Esophagus muscularis mucosa (tissue), 4 donors: ENCODE measurements at regions not wholly inside any gene's neighbourhood (a gene's known extent, or its start where the extent isn't known, plus 50 kb on each side); places are given as distances from the start of the nearest gene placed in this dataset.

Experiments
- DNase-seq: peaks from one replicate; pipeline ENCODE4 v3.0.0-alpha.2; 2017; ENCODE audit errors: extremely low spot score
- H3K27ac ChIP-seq, 4 donors: fragments of 200-600 bp; sonication (generic); replicated peaks in 1 of 4; 1 replicate in 3 of 4; 2 replicates in 1 of 4; pipeline ENCODE4 v1.5.1; 2016 to 2019; ENCODE audit warnings: mild to moderate bottlenecking in 1 of 4
- H3K27me3 ChIP-seq, 4 donors: fragments of 200-600 bp; sonication (generic); one replicate each; pipeline versions ENCODE4 v1.5.1 to v1.6.0; 2016 to 2019
- H3K36me3 ChIP-seq, 4 donors: fragments of 200-600 bp; sonication (generic); one replicate each; pipeline ENCODE4 v1.5.1; 2016 to 2019
- H3K4me1 ChIP-seq, 4 donors: fragments of 200-600 bp; sonication (generic); one replicate each; pipeline ENCODE4 v1.5.1; 2016 to 2019
- H3K4me3 ChIP-seq, 4 donors: fragments of 200-600 bp; sonication (generic); 1 replicate in 2 of 4; 2 replicates in 2 of 4; pipeline ENCODE4 v1.5.1; 2016 to 2019; ENCODE audit warnings: mild to moderate bottlenecking in 4 of 4, moderate library complexity in 1 of 4
- H3K9me3 ChIP-seq, 4 donors: fragments of 200-600 bp; sonication (generic); 1 replicate in 3 of 4; 2 replicates in 1 of 4; pipeline ENCODE4 v1.5.1; 2016 to 2019
- EP300 ChIP-seq: sonication (generic); formaldehyde crosslinking; IDR thresholded peaks from one replicate; pipeline ENCODE4 v1.6.1; 2017; ENCODE audit warnings: antibody characterized with exemption
- POLR2A ChIP-seq: fragments of 450-650 bp; IDR thresholded peaks from one replicate; pipeline ENCODE4 v1.6.1; 2017; ENCODE audit warnings: antibody characterized with exemption, moderate library complexity, mild to moderate bottlenecking, low read depth
- POLR2AphosphoS5 ChIP-seq, 2 donors: sonication (generic); formaldehyde crosslinking; IDR thresholded peaks; one replicate each; pipeline ENCODE4 v1.6.1; 2017; ENCODE audit warnings: antibody characterized with exemption in 2 of 2
- WGBS: methylation state at CpG from one replicate; pipeline ENCODE4 v1.1.5; 2018; 5-methylcytosine and 5-hydroxymethylcytosine counted together
- intact Hi-C: fragments of 100-400 bp; cut with DNase I; formaldehyde crosslinking; loops from one replicate; pipeline ENCODE4 v1.15.1; 2023
- TF ChIP-seq, protein P1 (sequence below), 3 experiments: fragments of 200-600 bp in 2 of 3; fragments of 450-650 bp in 1 of 3; sonication (generic) in 2 of 3; IDR thresholded peaks; one replicate each; pipeline ENCODE4 v1.5.1; 2017 to 2019; ENCODE audit warnings: antibody characterized with exemption in 3 of 3, mild to moderate bottlenecking in 2 of 3, moderate library complexity in 1 of 3

DNA sequence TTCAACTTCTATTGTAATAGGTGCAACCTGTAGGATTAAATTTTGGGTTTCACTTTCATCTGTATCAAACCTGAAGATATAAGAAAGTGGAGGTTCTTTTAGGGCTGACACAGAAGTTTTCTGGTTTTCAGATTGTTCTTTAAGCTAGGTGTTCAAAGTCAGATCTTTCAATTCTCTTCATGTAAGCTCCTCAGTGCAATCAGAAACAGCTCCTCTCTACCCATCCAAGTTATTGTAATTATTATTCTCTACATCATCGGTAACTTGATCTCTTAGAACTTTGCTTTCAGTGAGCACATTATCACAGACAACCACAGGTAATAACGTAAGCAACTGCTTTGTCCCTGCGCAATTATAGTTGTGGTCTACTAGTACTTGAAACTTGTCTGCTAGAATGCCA lies 179.4 kb downstream of the MYCN start:
- intact Hi-C loops, result no loop called here
- TF ChIP-seq, protein P1, sequence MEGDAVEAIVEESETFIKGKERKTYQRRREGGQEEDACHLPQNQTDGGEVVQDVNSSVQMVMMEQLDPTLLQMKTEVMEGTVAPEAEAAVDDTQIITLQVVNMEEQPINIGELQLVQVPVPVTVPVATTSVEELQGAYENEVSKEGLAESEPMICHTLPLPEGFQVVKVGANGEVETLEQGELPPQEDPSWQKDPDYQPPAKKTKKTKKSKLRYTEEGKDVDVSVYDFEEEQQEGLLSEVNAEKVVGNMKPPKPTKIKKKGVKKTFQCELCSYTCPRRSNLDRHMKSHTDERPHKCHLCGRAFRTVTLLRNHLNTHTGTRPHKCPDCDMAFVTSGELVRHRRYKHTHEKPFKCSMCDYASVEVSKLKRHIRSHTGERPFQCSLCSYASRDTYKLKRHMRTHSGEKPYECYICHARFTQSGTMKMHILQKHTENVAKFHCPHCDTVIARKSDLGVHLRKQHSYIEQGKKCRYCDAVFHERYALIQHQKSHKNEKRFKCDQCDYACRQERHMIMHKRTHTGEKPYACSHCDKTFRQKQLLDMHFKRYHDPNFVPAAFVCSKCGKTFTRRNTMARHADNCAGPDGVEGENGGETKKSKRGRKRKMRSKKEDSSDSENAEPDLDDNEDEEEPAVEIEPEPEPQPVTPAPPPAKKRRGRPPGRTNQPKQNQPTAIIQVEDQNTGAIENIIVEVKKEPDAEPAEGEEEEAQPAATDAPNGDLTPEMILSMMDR (IDR thresholded peaks at IDR 0.05), result no peak
- H3K4me1 ChIP-seq, result no peaks in the 10 kb centered on the region
- H3K36me3 ChIP-seq, result no peaks in the 10 kb centered on the region
- H3K27ac ChIP-seq, result no peak overlapping the region
- 80% methylated on average over 3 of the region's 3 CpGs for WGBS
- no peak for DNase-seq
- H3K4me3 ChIP-seq, result no peak overlapping the region
- H3K9me3 ChIP-seq, result no peaks in the 10 kb centered on the region
- no peaks in the 10 kb centered on the region for H3K27me3 ChIP-seq

DNA sequence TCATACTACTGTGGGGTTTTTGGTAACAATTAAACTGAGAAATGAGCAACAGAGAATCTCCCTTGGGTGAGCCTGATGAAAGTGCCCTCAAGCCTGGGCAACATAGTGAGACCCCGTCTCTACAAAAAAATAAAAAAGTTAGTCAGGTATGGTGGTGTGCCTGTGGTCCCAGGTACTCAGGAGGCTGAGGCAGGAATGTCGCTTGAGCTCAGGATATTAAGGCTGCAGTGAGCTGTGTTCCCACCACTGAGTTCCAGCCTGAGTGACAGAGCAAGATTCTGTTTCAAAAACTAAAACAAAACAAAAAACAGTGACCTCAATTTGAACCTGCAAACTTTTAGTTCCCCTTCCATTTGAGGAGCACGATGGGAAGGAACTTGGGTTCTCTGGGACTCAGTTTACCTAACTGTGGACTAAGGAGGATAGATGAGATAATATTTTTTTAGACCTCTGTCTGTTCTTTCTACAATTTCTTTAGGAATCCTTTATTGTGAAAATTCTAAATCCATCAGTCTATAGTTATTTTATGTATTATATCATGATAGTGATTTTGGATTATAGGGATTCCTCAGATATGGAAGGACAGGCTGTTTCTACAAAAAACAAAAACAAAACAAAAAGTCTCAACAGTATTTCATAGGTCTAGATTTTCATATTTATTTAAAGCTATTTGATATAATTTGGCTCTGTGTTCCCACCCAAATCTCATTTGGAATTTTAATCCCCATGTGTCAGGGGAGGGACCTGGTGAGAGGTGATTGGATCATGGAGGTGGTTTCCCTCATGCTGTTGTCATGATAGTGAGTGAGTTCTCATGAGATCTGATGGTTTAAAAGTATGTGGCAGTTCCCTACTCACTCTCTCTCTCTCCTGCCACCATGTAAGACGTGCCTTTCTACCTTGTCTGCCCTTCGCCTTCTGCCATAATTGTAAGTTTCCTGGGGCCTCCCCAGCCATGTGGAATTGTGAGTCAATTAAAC lies 178.6 kb downstream of the MYCN start:
- no peaks in the 10 kb centered on the region for H3K27me3 ChIP-seq
- TF ChIP-seq EP300, result no peak
- TF ChIP-seq POLR2A, result no peak
- no peak for TF ChIP-seq POLR2AphosphoS5 (IDR thresholded peaks at IDR 0.05)
- TF ChIP-seq, protein P1 (IDR thresholded peaks at IDR 0.05), result no peak
- H3K27ac ChIP-seq, result no peak overlapping the region
- no peaks in the 10 kb centered on the region for H3K36me3 ChIP-seq
- 82% methylated on average over 5 of the region's 5 CpGs for WGBS
- intact Hi-C loops, result no loop called here
- no peaks in the 10 kb centered on the region for H3K4me1 ChIP-seq
- H3K4me3 ChIP-seq, result no peak overlapping the region
- H3K9me3 ChIP-seq, result no peaks in the 10 kb centered on the region
- no peak for DNase-seq

DNA sequence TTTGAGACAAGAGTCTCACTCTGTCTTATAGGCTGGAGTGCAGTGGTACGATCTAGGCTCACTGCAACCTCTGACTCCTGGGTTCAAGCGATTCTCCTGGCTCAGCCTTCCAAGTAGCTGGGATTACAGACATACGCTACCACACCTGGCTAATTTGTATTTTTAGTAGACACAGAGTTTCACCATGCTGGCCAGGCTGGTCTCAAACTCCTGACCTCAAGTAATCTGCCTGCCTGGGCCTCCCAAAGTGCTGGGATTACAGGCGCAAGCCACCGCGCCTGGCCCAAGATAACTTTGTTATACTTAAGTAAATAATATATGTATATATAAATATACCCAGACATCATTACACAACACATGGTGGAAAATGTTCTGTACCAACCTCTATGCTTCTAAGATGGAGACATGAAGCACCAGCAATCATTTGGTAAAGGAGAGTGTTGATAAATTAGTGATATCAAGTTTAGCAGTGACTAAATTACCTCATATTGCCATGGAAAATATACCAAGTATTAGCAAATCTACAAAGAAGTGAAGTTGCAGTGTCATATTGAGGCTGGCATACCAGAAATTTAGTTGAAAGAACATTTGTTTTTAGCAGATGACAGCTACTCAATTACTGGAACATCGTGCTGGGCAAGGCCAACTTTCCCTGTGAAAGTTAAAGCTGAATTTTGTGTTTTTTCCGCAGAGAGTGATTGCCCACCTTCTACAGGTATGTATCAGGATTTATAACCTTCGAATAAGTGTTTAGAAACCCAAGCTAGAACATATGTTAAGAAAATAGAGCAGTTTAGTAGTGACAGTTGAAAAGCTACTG lies 177.7 kb downstream of the MYCN start:
- intact Hi-C loops, result no loop called here

DNA sequence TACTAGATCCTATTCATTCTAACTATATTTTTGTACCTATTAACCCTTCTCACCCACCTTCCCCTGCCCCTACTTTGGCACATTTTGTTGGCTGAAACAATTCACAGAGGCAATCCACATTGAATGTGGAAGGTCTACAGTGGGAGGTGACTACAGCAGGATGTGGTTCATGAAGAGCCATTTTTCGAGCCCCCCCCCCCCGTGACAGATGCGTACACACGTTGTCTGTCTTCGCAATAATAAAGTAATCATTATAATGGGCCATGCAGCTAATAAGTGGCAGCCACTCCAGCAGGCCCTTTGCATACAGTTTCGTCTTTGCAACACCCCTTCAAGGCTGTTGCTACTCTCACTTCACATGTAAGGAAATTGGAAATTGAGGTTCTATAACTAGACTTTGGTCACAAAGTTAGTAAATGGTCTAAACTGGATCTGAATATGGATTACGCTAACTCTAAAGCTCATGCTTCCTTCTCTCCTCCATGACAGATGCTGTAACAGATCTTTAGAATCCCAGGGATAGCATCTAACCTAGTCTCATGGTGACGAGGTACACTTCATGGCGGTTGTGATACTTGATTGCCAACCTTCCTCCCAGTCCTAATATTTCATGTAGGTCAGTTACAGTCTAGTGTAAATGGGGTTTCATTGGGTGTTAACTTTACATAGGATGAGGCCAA lies 176.8 kb downstream of the MYCN start:
- no peak for DNase-seq
- Histone ChIP-seq H3K27ac (no peak overlapping the region), H3K4me1 (no peaks in the 10 kb centered on the region), H3K9me3 (no peaks in the 10 kb centered on the region), H3K36me3 (no peaks in the 10 kb centered on the region), H3K27me3 (no peaks in the 10 kb centered on the region), H3K4me3 (no peak overlapping the region)
- intact Hi-C loops, result no loop called here
- TF ChIP-seq POLR2AphosphoS5 (IDR thresholded peaks at IDR 0.05) (no peak), POLR2A (no peak), EP300 (no peak)
- TF ChIP-seq, protein P1 (IDR thresholded peaks at IDR 0.05), result no peak
- WGBS, result 81% methylated on average over 9 of the region's 9 CpGs

More for the DNA sequence above, 177.7 kb downstream of the MYCN start:
- H3K27ac ChIP-seq, result no peak overlapping the region
- no peaks in the 10 kb centered on the region for H3K4me1 ChIP-seq
- 86% methylated on average over 9 of the region's 9 CpGs for WGBS
- H3K4me3 ChIP-seq, result no peak overlapping the region
- H3K27me3 ChIP-seq, result no peaks in the 10 kb centered on the region
- no peak for DNase-seq
- no peak for TF ChIP-seq POLR2AphosphoS5 (IDR thresholded peaks at IDR 0.05)
- TF ChIP-seq, protein P1 (IDR thresholded peaks at IDR 0.05), result no peak
- no peak for TF ChIP-seq POLR2A
- no peak for TF ChIP-seq EP300
- no peaks in the 10 kb centered on the region for H3K9me3 ChIP-seq
- H3K36me3 ChIP-seq, result no peaks in the 10 kb centered on the region
